GM12872 (cell line): ENCODE measurements at regions not wholly inside any gene's neighbourhood (a gene's known extent, or its start where the extent isn't known, plus 50 kb on each side); places are given as distances from the start of the nearest gene placed in this dataset.

Experiments
- CTCF ChIP-seq: IDR thresholded peaks from 3 replicates; pipeline ENCODE4 v1.5.1; 2011; ENCODE audit warnings: low read depth, mild to moderate bottlenecking, low read length, moderate library complexity; ENCODE audit not compliant: insufficient read depth

- TF ChIP-seq CTCF: no peak
These were observed 58.8 kb upstream of the SLC7A14 start for GRCh38 chr3:170644711-170645110.

GRCh38 chr3:170643831-170644230 lies 58.0 kb upstream of the SLC7A14 start:
- no peak for TF ChIP-seq CTCF

- TF ChIP-seq CTCF: no peak
These were observed 57.2 kb upstream of the SLC7A14 start for GRCh38 chr3:170642882-170643601.

DNA sequence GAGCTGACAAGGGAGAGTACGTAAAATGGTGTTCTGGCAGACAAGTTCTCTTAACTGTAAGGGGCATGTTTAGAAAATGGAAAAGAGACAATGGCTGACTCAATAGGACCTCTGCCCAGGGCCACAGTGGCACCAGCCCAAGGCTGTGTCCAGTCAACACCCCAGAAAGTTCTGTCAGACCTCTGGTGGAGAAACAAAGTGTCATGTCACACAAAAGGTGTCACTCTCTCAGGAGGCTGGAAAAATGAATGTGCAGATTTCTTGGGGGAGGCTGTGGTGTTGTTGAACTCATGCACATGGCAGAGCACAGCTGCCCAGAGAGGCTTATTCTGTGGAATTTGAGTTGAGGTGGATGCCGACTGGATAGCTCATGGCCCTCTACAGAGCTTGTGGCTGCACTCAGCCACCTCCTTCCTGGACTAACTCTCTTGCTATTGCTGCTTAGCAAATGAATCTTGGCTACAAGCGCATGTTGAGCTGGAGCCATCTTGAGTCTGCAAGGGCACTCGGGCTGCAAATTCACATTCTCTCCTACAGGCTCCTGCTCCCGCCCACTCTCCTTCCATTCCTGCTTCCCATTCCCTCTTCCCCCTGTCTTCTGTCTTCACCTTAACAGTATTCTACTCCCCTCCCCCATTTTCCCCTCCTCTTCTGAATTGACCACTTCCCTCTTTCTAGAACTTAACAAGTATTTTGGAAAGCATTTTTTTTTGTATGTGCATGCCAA lies 55.8 kb upstream of the SLC7A14 start:
- TF ChIP-seq CTCF: no peak

DNA sequence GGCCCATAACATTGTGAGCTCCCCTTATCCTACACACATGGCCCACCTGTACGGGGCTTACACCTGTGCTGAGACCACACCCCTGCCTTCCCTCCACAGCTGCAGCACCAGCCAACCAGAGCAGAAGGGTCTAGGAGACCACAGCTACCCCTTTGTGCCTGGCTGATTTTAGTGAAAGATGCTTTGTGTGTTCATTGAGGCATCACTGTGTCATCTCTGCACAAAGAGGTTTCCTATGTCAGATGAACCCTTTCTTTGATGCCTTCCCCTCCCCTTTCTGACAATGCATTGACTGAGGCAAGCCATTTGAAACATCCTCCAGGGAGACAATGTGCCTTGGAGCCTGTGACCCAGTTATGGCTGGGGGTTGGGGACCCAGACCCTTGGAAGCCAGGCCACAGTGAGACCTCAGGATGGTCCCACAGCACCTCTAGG lies 54.9 kb upstream of the SLC7A14 start:
- no peak for TF ChIP-seq CTCF

DNA sequence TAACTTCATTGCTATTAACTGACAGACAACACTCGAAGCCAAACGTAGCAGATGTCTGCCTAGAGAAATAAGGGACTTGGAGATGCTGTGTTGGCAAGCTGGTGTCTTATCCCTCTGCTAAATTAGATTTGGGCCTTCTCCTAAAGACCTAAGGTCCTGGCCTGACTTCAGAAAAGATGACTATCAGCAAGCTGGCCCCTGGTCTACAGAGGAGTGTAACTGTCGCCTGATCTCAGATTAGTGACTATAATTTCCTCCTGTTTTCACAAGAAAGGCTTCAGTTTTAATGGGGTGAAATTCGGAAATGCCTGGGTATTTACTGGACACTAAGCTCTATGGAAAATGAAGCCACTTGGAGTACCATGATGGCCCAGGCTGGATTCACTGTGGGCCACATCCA lies 53.1 kb upstream of the SLC7A14 start:
- no peak for TF ChIP-seq CTCF

DNA sequence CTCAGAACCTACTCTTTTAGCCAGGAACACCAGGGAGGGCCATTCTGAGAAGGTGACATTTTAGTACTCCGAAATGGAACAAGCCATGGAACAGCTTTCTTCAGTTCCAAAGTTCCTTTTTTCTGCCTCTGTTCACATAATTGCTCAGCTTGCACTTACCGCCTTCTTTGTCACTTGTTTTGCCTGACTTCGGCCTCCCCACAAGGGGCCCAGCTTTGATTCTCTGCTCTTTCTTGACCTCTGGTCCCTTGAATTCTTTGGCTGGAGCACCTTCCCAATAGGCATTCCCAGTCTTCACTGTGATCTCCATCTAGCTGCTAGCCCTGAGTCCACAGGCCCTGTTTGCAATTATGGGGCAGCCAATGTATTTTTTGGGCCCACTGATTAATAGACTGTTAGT lies 51.4 kb upstream of the SLC7A14 start:
- TF ChIP-seq CTCF: no peak
